H1 (cell line): ENCODE measurements at regions not wholly inside any gene's neighbourhood (a gene's known extent, or its start where the extent isn't known, plus 50 kb on each side); places are given as distances from the start of the nearest gene placed in this dataset.

Source experiments
- CTCF ChIA-PET: fragments of 300-600 bp; sonication (Branson Sonifier 250); formaldehyde crosslinking; loops from one replicate; lab custom pipeline; 2021; ENCODE audit not compliant: partially characterized antibody; lab: Charles Lee
- POLR2A ChIA-PET: fragments of 300-600 bp; sonication (Branson Sonifier 250); formaldehyde crosslinking; loops from one replicate; lab custom pipeline; 2021; ENCODE audit warnings: inconsistent platforms; ENCODE audit not compliant: partially characterized antibody; lab: Charles Lee
- DNase-seq, 2 experiments: peaks; one replicate each; pipeline versions ENCODE4 v3.0.0 to v3.0.0-alpha.2; 2010 to 2022; ENCODE audit warnings: low spot score in 2 of 2, low read depth in 1 of 2, mixed read lengths in 1 of 2
- FAIRE-seq: peaks from 2 replicates; lab custom pipeline; 2011; peaks lifted over from hg19 to GRCh38; lab: Jason Lieb, UNC
- H2AFZ ChIP-seq: 2 replicates; pipeline ENCODE4 v1.8.1; 2012; ENCODE audit warnings: low read length, inconsistent platforms
- H2AK5ac ChIP-seq: 2 replicates; pipeline ENCODE4 v1.6.1; 2013; ENCODE audit warnings: low read depth, low read length
- H2BK120ac ChIP-seq: replicated peaks from 2 replicates; pipeline ENCODE3; 2013; ENCODE audit warnings: low read depth, low read length, inconsistent platforms
- H2BK12ac ChIP-seq: 2 replicates; pipeline ENCODE4 v1.6.1; 2013; ENCODE audit warnings: low read depth, low read length
- H2BK15ac ChIP-seq: 2 replicates; pipeline ENCODE4 v1.6.1; 2013; ENCODE audit warnings: low read length
- H2BK20ac ChIP-seq: 2 replicates; pipeline ENCODE4 v1.6.1; 2013; ENCODE audit warnings: low read length
- H2BK5ac ChIP-seq: 2 replicates; pipeline ENCODE4 v1.6.1; 2013; ENCODE audit warnings: low read depth, low read length
- H3K14ac ChIP-seq: 2 replicates; pipeline ENCODE4 v1.6.1; 2013; ENCODE audit warnings: inconsistent platforms; ENCODE audit not compliant: insufficient read length
- H3K18ac ChIP-seq: 2 replicates; pipeline ENCODE4 v1.6.1; 2013; ENCODE audit warnings: low read length; ENCODE audit errors: extremely low read depth
- H3K23ac ChIP-seq: 2 replicates; pipeline ENCODE4 v1.6.1; 2013; ENCODE audit warnings: inconsistent platforms; ENCODE audit not compliant: insufficient read length
- H3K23me2 ChIP-seq: 2 replicates; pipeline ENCODE4 v1.6.1; 2013; ENCODE audit warnings: low read depth, low read length
- H3K27ac ChIP-seq: 2 replicates; pipeline ENCODE4 v1.6.1; 2011; ENCODE audit warnings: low read depth, low read length, inconsistent platforms
- H3K27me3 ChIP-seq, 4 experiments: replicated peaks in 1 of 4; 1 replicate in 1 of 4; 2 replicates in 3 of 4; pipeline versions ENCODE4 v1.6.1 to v1.8.1; 2011 to 2013; ENCODE audit warnings: low read length in 3 of 4, mild to moderate bottlenecking in 3 of 4, inconsistent platforms in 2 of 4, mixed read lengths in 2 of 4, moderate library complexity in 1 of 4; ENCODE audit not compliant: control insufficient read depth in 3 of 4, insufficient read depth in 3 of 4; ENCODE audit errors: extremely low read depth in 1 of 4
- H3K36me3 ChIP-seq, 4 experiments: 2 replicates each; pipeline versions ENCODE4 v1.6.1 to v1.8.1; 2011 to 2013; ENCODE audit warnings: mild to moderate bottlenecking in 4 of 4, low read length in 3 of 4, moderate library complexity in 2 of 4, control low read depth in 1 of 4, inconsistent platforms in 1 of 4; ENCODE audit not compliant: insufficient read depth in 4 of 4, control insufficient read depth in 2 of 4
- H3K4ac ChIP-seq: replicated peaks from 2 replicates; pipeline ENCODE3; 2013; ENCODE audit warnings: low read length, low read depth, mixed read lengths, inconsistent platforms; ENCODE audit not compliant: insufficient read length
- H3K4me1 ChIP-seq, 4 experiments: replicated peaks in 1 of 4; 1 replicate in 1 of 4; 2 replicates in 3 of 4; pipeline versions ENCODE4 v1.6.1 to v1.8.1; 2011 to 2013; ENCODE audit warnings: low read length in 3 of 4, inconsistent platforms in 2 of 4, mixed read lengths in 1 of 4; ENCODE audit not compliant: insufficient read depth in 4 of 4, control insufficient read depth in 3 of 4
- H3K4me2 ChIP-seq, 2 experiments: 2 replicates each; pipeline versions ENCODE4 v1.6.1 to v1.8.1; 2011 to 2013; ENCODE audit warnings: low read depth in 2 of 2, low read length in 2 of 2, control low read depth in 1 of 2, inconsistent platforms in 1 of 2, mild to moderate bottlenecking in 1 of 2; ENCODE audit not compliant: insufficient read depth in 1 of 2
- H3K4me3 ChIP-seq, 4 experiments: fragments of 200-600, 300-600 bp in 1 of 4; sonication (generic), shearing (Covaris generic), sonication (Bioruptor Twin) in 1 of 4; 2 replicates each; pipeline versions ENCODE4 v1.5.1 to v1.8.1; 2011 to 2016; ENCODE audit warnings: low read length in 4 of 4, low read depth in 3 of 4, control low read depth in 2 of 4, inconsistent platforms in 2 of 4, mild to moderate bottlenecking in 2 of 4, mixed read lengths in 1 of 4, moderate library complexity in 1 of 4; ENCODE audit not compliant: insufficient read depth in 2 of 4; ENCODE audit errors: extremely low read depth in 1 of 4
- H3K56ac ChIP-seq: replicated peaks from 2 replicates; pipeline ENCODE3; 2013; ENCODE audit warnings: low read depth, mild to moderate bottlenecking, mixed read lengths, low read length, inconsistent platforms; ENCODE audit not compliant: insufficient read length
- H3K79me1 ChIP-seq: 2 replicates; pipeline ENCODE4 v1.6.1; 2013; ENCODE audit warnings: low read depth, low read length, control low read depth
- H3K79me2 ChIP-seq, 2 experiments: 2 replicates each; pipeline versions ENCODE4 v1.6.1 to v1.8.1; 2012 to 2013; ENCODE audit warnings: low read length in 2 of 2, mild to moderate bottlenecking in 2 of 2, inconsistent platforms in 1 of 2; ENCODE audit not compliant: insufficient read depth in 2 of 2, control insufficient read depth in 1 of 2
- H3K9ac ChIP-seq, 4 experiments: replicated peaks in 1 of 4; 1 replicate in 1 of 4; 2 replicates in 3 of 4; pipeline versions ENCODE4 v1.6.1 to v1.8.1; 2011 to 2013; ENCODE audit warnings: low read depth in 3 of 4, low read length in 3 of 4, control low read depth in 2 of 4, mild to moderate bottlenecking in 2 of 4, moderate library complexity in 2 of 4, inconsistent platforms in 1 of 4; ENCODE audit errors: extremely low read depth in 1 of 4
- H3K9me3 ChIP-seq, 2 experiments: 2 replicates each; pipeline versions ENCODE4 v1.6.1 to v1.8.1; 2012 to 2013; ENCODE audit warnings: mild to moderate bottlenecking in 2 of 2, moderate library complexity in 2 of 2, control low read depth in 1 of 2, inconsistent platforms in 1 of 2, low read depth in 1 of 2, low read length in 1 of 2, mixed read lengths in 1 of 2; ENCODE audit not compliant: insufficient read depth in 2 of 2
- H4K20me1 ChIP-seq, 2 experiments: replicated peaks in 1 of 2; 2 replicates each; pipeline versions ENCODE3 to v1.8.1; 2011 to 2013; ENCODE audit warnings: inconsistent platforms in 2 of 2, low read length in 2 of 2, mild to moderate bottlenecking in 1 of 2; ENCODE audit not compliant: insufficient read depth in 2 of 2, control insufficient read depth in 1 of 2
- H4K5ac ChIP-seq: 2 replicates; pipeline ENCODE4 v1.6.1; 2013; ENCODE audit warnings: low read length, low read depth, mixed read lengths, inconsistent platforms; ENCODE audit not compliant: insufficient read length
- H4K8ac ChIP-seq: 2 replicates; pipeline ENCODE4 v1.8.0; 2013; ENCODE audit warnings: mild to moderate bottlenecking, moderate library complexity, low read length, inconsistent platforms; ENCODE audit not compliant: insufficient read depth; ENCODE audit errors: extremely low read depth
- H4K91ac ChIP-seq: replicated peaks from 2 replicates; pipeline ENCODE3; 2013; ENCODE audit warnings: low read length, mixed read lengths, inconsistent platforms; ENCODE audit not compliant: insufficient read length
- ASH2L ChIP-seq: fragments of 200-600, 300-600 bp; sonication (generic); IDR thresholded peaks from one replicate; pipeline ENCODE4 v1.7.1; 2017; ENCODE audit warnings: low read length
- BCL11A ChIP-seq, 2 experiments: IDR thresholded peaks; one replicate each; pipeline ENCODE4 v1.6.1; 2011; ENCODE audit warnings: low read depth in 2 of 2, low read length in 2 of 2, mild to moderate bottlenecking in 2 of 2
- CHD2 ChIP-seq: IDR thresholded peaks from 2 replicates; pipeline ENCODE4 v1.6.1; 2012; ENCODE audit warnings: low read length, improper control_type of control experiment
- HDAC6 ChIP-seq: IDR thresholded peaks from one replicate; pipeline ENCODE4 v1.7.1; 2012; ENCODE audit warnings: low read depth, mild to moderate bottlenecking, inconsistent platforms, low read length, moderate library complexity
- KDM1A ChIP-seq: fragments of 200-600, 300-600 bp; sonication (generic); IDR thresholded peaks from 2 replicates; pipeline ENCODE4 v1.7.1; 2016; ENCODE audit warnings: mild to moderate bottlenecking, low read length, borderline replicate concordance
- NRF1 ChIP-seq: IDR thresholded peaks from 2 replicates; pipeline ENCODE4 v1.6.1; 2011; ENCODE audit warnings: mild to moderate bottlenecking, low read depth, low read length, improper control_type of control experiment
- POLR2A ChIP-seq, 2 experiments: IDR thresholded peaks; 1 replicate in 1 of 2; 2 replicates in 1 of 2; pipeline ENCODE4 v1.6.1; 2011; ENCODE audit warnings: low read depth in 2 of 2, low read length in 2 of 2, mild to moderate bottlenecking in 2 of 2; ENCODE audit errors: control extremely low read depth in 1 of 2
- SP2 ChIP-seq: IDR thresholded peaks from 2 replicates; pipeline ENCODE4 v1.6.1; 2012; ENCODE audit warnings: mild to moderate bottlenecking, low read length, inconsistent platforms
- SUZ12 ChIP-seq: fragments of 200-600 bp; sonication (generic); IDR thresholded peaks from 2 replicates; pipeline ENCODE4 v1.6.1; 2012; ENCODE audit warnings: mild to moderate bottlenecking, inconsistent platforms, low read length, moderate library complexity, mixed read lengths
- TCF12 ChIP-seq: IDR thresholded peaks from 2 replicates; pipeline ENCODE4 v1.6.1; 2011; ENCODE audit warnings: low read depth, mild to moderate bottlenecking, low read length
- YY1 ChIP-seq: IDR thresholded peaks from 2 replicates; pipeline ENCODE4 v1.6.1; 2011; ENCODE audit warnings: low read depth, mild to moderate bottlenecking, low read length
- WGBS, 2 experiments: shearing (Covaris generic) in 1 of 2; methylation state at CpG; one replicate each; pipeline versions ENCODE4 v1.1.6 to v1.1.7; 2013 to 2015; ENCODE audit warnings: low lambda C conversion rate in 2 of 2, mixed read lengths in 2 of 2, inconsistent platforms in 1 of 2, low coverage in 1 of 2, missing lambda C conversion rate in 1 of 2; ENCODE audit not compliant: insufficient replicate concordance in 2 of 2, insufficient coverage in 1 of 2, insufficient read length in 1 of 2; ENCODE audit errors: extremely low coverage in 1 of 2, missing lambda C conversion rate in 1 of 2; 5-methylcytosine and 5-hydroxymethylcytosine counted together
- TF ChIP-seq, protein P1 (sequence below), 3 experiments: IDR thresholded peaks; 1 replicate in 2 of 3; 2 replicates in 1 of 3; pipeline versions ENCODE4 v1.5.1 to v1.6.1; 2011; ENCODE audit warnings: low read length in 3 of 3, mild to moderate bottlenecking in 3 of 3, inconsistent platforms in 2 of 3, low read depth in 1 of 3, moderate library complexity in 1 of 3; ENCODE audit not compliant: insufficient read depth in 1 of 3; ENCODE audit errors: control extremely low read depth in 1 of 3
- TF ChIP-seq, protein P2 (sequence below): IDR thresholded peaks from 2 replicates; pipeline ENCODE4 v1.6.1; 2011; ENCODE audit warnings: low read length, improper control_type of control experiment

DNA sequence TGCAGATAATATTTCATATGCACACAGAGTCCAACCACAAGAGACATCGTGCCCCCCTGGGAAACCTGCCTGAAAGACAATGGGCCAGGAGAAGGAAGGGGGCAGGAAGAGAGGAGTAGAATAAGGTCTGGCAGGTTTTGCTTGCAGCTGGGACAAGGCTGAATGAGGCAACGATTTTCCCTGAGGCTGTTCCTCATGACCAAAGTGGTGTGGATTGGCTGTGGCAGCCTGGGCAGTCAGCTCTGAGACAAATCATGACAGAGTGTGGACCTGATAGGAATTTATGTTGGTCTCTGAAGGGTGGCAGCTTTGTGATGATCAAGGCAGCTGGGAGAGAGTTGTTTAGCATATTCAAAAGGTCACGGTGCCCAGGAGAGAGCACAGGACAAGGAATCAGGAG lies 119.3 kb downstream of the NMUR2 start:
- ChIA-PET CTCF (interaction anchor here (1.3 kb wide), 1 partner anchor 142 kb away, joined by 4 read pairs; no protein-coding TSS in a partner anchor), POLR2A (no interaction called here)
- no peak overlapping the region for H3K4me2 ChIP-seq
- no peak overlapping the region for H2BK12ac ChIP-seq
- H2AK5ac ChIP-seq = no peak overlapping the region
- no peak overlapping the region for H4K91ac ChIP-seq
- no peaks in the 10 kb centered on the region for H3K23me2 ChIP-seq
- no peak overlapping the region for H3K56ac ChIP-seq
- WGBS, 2 experiments = 76% methylated on average over 3 of the region's 3 CpGs; no CpG with 5 or more reads in 1 of the 2 experiments
- H3K4me1 ChIP-seq = no peaks in the 10 kb centered on the region
- H2AFZ ChIP-seq = no peak overlapping the region
- H4K20me1 ChIP-seq = no peaks in the 10 kb centered on the region
- no peak overlapping the region for H3K14ac ChIP-seq
- no peaks in the 10 kb centered on the region for H3K27me3 ChIP-seq
- H3K36me3 ChIP-seq = no peaks in the 10 kb centered on the region
- H3K4me3 ChIP-seq = no peak overlapping the region
- no peak overlapping the region for H4K8ac ChIP-seq
- H2BK120ac ChIP-seq = no peak overlapping the region
- H3K9ac ChIP-seq = no peak overlapping the region
- H4K5ac ChIP-seq = no peak overlapping the region
- H2BK15ac ChIP-seq = no peak overlapping the region
- TF ChIP-seq SUZ12 = no peak
- no peak for TF ChIP-seq BCL11A (IDR thresholded peaks at IDR 0.05; ENCODE audit: low read depth in 2 of 2, low read length in 2 of 2)
- TF ChIP-seq NRF1 = no peak
- TF ChIP-seq CHD2 = no peak
- TF ChIP-seq SP2 = no peak
- TF ChIP-seq ASH2L = no peak
- TF ChIP-seq, protein P1, sequence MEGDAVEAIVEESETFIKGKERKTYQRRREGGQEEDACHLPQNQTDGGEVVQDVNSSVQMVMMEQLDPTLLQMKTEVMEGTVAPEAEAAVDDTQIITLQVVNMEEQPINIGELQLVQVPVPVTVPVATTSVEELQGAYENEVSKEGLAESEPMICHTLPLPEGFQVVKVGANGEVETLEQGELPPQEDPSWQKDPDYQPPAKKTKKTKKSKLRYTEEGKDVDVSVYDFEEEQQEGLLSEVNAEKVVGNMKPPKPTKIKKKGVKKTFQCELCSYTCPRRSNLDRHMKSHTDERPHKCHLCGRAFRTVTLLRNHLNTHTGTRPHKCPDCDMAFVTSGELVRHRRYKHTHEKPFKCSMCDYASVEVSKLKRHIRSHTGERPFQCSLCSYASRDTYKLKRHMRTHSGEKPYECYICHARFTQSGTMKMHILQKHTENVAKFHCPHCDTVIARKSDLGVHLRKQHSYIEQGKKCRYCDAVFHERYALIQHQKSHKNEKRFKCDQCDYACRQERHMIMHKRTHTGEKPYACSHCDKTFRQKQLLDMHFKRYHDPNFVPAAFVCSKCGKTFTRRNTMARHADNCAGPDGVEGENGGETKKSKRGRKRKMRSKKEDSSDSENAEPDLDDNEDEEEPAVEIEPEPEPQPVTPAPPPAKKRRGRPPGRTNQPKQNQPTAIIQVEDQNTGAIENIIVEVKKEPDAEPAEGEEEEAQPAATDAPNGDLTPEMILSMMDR (IDR thresholded peaks at IDR 0.05; ENCODE audit: control extremely low read depth in 1 of 3, insufficient read depth in 1 of 3, low read depth in 1 of 3, low read length in 3 of 3) = no peak
- TF ChIP-seq YY1 = no peak
- TF ChIP-seq POLR2A (IDR thresholded peaks at IDR 0.05; ENCODE audit: control extremely low read depth in 1 of 2, low read depth in 2 of 2, low read length in 2 of 2) = no peak
- no peak for TF ChIP-seq KDM1A
- TF ChIP-seq, protein P2, sequence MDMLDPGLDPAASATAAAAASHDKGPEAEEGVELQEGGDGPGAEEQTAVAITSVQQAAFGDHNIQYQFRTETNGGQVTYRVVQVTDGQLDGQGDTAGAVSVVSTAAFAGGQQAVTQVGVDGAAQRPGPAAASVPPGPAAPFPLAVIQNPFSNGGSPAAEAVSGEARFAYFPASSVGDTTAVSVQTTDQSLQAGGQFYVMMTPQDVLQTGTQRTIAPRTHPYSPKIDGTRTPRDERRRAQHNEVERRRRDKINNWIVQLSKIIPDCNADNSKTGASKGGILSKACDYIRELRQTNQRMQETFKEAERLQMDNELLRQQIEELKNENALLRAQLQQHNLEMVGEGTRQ = no peak
- no peak for TF ChIP-seq TCF12
- TF ChIP-seq HDAC6 = no peak
- H3K9me3 ChIP-seq = no peaks in the 10 kb centered on the region; a peak in 1 of 4 replicates
- H2BK5ac ChIP-seq = no peak overlapping the region
- no peaks in the 10 kb centered on the region for H3K79me1 ChIP-seq
- no peak overlapping the region for H3K23ac ChIP-seq
- no peak overlapping the region for H3K18ac ChIP-seq
- DNase-seq (no peak), FAIRE-seq (no peak)
- no peak overlapping the region for H3K27ac ChIP-seq
- H3K79me2 ChIP-seq = no peaks in the 10 kb centered on the region
- no peak overlapping the region for H2BK20ac ChIP-seq
- H3K4ac ChIP-seq = no peak overlapping the region
